PC-3 (cell line): ENCODE measurements at regions not wholly inside any gene's neighbourhood (a gene's known extent, or its start where the extent isn't known, plus 50 kb on each side); places are given as distances from the start of the nearest gene placed in this dataset.

Experiments
- EZH2 ChIP-seq: fragments of 300-600 bp; sonication (generic); IDR thresholded peaks from one replicate; pipeline ENCODE4 v1.6.1; 2017; ENCODE audit warnings: antibody characterized with exemption, mild to moderate bottlenecking, low read length; ENCODE audit not compliant: unreplicated experiment
- TF ChIP-seq, protein P1 (sequence below): fragments of 300-600 bp; sonication (generic); conservative IDR thresholded peaks from 2 replicates; pipeline ENCODE4 v1.5.1; 2017; ENCODE audit warnings: antibody characterized with exemption, low read depth, mild to moderate bottlenecking, low read length

DNA sequence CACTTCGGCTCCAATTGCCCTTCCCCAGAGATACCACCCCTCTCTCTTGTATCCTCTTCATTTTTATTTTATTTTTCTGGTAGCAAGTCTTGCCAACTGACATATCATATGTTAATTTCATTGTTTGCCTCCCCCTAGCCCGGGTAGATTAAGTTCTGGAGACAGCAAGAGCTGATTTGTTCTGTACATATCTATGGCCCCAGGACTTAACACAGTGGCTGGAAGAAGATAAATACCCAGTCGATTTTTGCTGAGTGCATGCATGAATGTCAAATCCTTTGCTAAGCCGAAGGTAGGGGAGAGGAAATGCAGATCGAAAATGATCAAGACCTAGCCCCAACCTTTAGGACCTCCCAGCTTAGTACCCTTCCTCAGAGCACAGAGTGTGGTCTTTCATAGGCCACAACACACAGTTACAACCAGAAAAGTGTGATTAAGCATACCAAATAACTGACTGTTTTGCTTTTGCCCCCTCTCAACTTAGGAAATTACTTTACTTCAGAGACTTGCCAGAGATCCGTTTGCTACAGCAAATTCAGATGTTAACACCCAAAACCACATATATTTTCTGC lies 58.7 kb upstream of the KLF3 start:
- TF ChIP-seq, protein P1, sequence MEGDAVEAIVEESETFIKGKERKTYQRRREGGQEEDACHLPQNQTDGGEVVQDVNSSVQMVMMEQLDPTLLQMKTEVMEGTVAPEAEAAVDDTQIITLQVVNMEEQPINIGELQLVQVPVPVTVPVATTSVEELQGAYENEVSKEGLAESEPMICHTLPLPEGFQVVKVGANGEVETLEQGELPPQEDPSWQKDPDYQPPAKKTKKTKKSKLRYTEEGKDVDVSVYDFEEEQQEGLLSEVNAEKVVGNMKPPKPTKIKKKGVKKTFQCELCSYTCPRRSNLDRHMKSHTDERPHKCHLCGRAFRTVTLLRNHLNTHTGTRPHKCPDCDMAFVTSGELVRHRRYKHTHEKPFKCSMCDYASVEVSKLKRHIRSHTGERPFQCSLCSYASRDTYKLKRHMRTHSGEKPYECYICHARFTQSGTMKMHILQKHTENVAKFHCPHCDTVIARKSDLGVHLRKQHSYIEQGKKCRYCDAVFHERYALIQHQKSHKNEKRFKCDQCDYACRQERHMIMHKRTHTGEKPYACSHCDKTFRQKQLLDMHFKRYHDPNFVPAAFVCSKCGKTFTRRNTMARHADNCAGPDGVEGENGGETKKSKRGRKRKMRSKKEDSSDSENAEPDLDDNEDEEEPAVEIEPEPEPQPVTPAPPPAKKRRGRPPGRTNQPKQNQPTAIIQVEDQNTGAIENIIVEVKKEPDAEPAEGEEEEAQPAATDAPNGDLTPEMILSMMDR = no peak
- no peak for TF ChIP-seq EZH2
